GM19043 (cell line): ENCODE measurements at regions not wholly inside any gene's neighbourhood (a gene's known extent, or its start where the extent isn't known, plus 50 kb on each side); places are given as distances from the start of the nearest gene placed in this dataset.
"Not testable (repeated sequence)": the region's sequence is repeated elsewhere in the genome, so short reads cannot be mapped to it uniquely, and the experiment has no call there.

ENCODE experiments used
- ATAC-seq: cut with Tn5 transposase; IDR thresholded peaks from one replicate; pipeline ENCODE4 v1.9.1; 2021; ENCODE audit warnings: low read depth; ENCODE audit not compliant: unreplicated experiment

- ATAC-seq, result no peak
Measured at GRCh38 chr14:43022094-43022800, 1415.6 kb downstream of the LRFN5 start.

GRCh38 chr14:43019826-43020225 is 1413.2 kb downstream of the LRFN5 start:
- ATAC-seq, result no peak

- ATAC-seq, result no peak
Measured at GRCh38 chr14:43014338-43014737, 1407.7 kb downstream of the LRFN5 start.

GRCh38 chr14:43012817-43013216 is 1406.1 kb downstream of the LRFN5 start:
- ATAC-seq, result no peak

- no peak for ATAC-seq
Measured at GRCh38 chr14:43005807-43006206, 1399.1 kb downstream of the LRFN5 start.

GRCh38 chr14:43003845-43004244 is 1397.2 kb downstream of the LRFN5 start:
- no peak for ATAC-seq

GRCh38 chr14:43001731-43002130 is 1395.1 kb downstream of the LRFN5 start:
- no peak for ATAC-seq

- no peak for ATAC-seq
Measured at GRCh38 chr14:42994051-42994736, 1387.5 kb downstream of the LRFN5 start.

- ATAC-seq, result no peak
Measured at GRCh38 chr14:42992930-42993329, 1386.3 kb downstream of the LRFN5 start.

GRCh38 chr14:42980419-42980818 is 1373.7 kb downstream of the LRFN5 start:
- ATAC-seq, result no peak

GRCh38 chr14:42973171-42973570 is 1366.5 kb downstream of the LRFN5 start:
- ATAC-seq, result not testable (repeated sequence)

- no peak for ATAC-seq
Measured at GRCh38 chr14:42965512-42965911, 1358.8 kb downstream of the LRFN5 start.

GRCh38 chr14:42961509-42961908 is 1354.8 kb downstream of the LRFN5 start:
- no peak for ATAC-seq

- no peak for ATAC-seq
Measured at GRCh38 chr14:42950363-42950762, 1343.7 kb downstream of the LRFN5 start.

GRCh38 chr14:42947991-42948390 is 1341.3 kb downstream of the LRFN5 start:
- ATAC-seq, result no peak

- ATAC-seq, result no peak
Measured at GRCh38 chr14:42944284-42944683, 1337.6 kb downstream of the LRFN5 start.

- no peak for ATAC-seq
Measured at GRCh38 chr14:42931308-42931707, 1324.6 kb downstream of the LRFN5 start.

GRCh38 chr14:42929806-42930480 is 1323.3 kb downstream of the LRFN5 start:
- ATAC-seq, result no peak

- no peak for ATAC-seq
Measured at GRCh38 chr14:42927313-42927712, 1320.6 kb downstream of the LRFN5 start.

GRCh38 chr14:42921901-42922300 is 1315.2 kb downstream of the LRFN5 start:
- no peak for ATAC-seq

GRCh38 chr14:42918615-42919014 is 1311.9 kb downstream of the LRFN5 start:
- no peak for ATAC-seq

GRCh38 chr14:42911642-42912041 is 1305.0 kb downstream of the LRFN5 start:
- ATAC-seq, result no peak
